HG03280 (cell line): ENCODE measurements at regions not wholly inside any gene's neighbourhood (a gene's known extent, or its start where the extent isn't known, plus 50 kb on each side); places are given as distances from the start of the nearest gene placed in this dataset.

ENCODE experiments used
- ATAC-seq: cut with Tn5 transposase; IDR thresholded peaks from one replicate; pipeline ENCODE4 v1.9.1; 2021; ENCODE audit warnings: mild to moderate bottlenecking, moderate library complexity; ENCODE audit not compliant: unreplicated experiment

- no peak for ATAC-seq
Observed at GRCh38 chr14:85236296-85236695, 293.6 kb upstream of the FLRT2 start.

DNA sequence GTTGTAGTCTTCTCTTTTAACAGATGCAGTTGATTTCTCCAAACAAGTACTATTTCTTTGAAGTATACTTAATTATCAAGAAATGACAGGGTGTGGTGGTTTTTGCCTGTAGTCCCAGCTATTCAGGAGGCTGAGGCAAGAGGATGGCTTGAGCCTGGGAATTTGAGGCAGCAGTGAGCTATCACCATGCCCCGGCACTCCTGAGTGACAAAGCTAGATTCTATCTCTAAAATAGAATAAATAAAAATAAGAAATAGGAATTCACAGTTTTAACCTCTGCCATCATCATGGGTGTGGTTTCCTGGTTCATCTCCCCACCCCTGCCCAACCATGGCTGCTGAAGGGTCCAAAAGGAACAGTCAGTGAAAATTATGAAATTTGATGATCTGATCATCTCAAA lies 290.2 kb upstream of the FLRT2 start:
- no peak for ATAC-seq

DNA sequence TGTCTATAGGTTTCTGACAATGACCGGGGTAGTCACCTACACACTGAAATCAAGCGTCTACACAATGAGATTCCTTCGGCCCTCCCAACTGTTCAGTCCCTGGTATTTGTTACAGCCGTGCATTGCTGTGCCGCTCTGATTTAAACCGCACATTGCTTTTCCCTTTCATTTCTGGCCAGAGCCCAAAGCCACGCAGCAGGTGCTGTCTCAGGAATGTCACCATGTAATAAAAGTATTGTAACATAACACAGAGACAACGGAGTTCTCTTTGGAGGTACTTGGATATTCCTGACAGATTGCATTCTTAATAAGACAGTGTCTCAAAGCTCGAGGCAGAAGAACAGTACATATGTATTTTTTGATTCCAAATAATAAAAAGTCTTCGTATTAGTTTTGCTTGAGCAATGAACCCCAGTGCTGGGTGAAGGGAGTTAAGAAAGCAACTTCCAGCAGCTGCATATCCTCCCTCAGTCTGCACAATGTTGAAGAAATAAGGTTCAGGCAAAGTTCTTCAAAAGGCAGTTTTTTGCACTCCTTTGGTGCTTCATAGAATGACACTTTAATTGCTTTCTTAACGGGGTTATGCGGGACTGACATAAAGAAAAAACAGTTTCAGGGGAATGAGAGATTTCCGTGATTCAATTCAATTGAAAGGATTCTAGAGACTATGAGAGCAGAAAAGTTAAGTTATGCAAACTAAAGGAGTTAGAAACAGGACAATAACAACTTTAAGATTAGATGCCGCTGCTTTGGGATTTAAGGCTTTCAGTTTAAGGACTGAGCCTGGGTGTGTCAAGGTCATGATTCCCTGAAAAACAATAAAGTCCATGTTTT lies 288.7 kb upstream of the FLRT2 start:
- no peak for ATAC-seq

GRCh38 chr14:85242666-85243065 lies 287.3 kb upstream of the FLRT2 start:
- ATAC-seq, result no peak

DNA sequence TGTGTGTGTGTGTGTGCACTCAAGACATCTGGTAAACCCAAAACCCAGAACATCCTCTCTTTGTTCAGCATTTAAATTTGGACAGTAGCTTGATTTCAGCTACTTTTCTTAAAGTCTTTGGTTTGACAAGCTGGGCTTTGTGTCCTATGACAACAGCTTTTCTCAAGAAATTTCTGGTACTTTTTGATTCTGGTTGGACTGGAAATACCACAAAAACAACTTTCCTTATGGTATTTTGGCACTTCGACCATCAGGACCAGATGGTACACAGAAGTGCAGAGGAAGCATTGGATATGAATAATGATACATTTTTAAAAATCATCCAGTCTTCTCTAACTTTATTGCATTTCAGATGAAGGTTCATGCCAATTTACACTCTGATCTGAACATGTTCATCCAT lies 286.6 kb upstream of the FLRT2 start:
- ATAC-seq, result no peak

DNA sequence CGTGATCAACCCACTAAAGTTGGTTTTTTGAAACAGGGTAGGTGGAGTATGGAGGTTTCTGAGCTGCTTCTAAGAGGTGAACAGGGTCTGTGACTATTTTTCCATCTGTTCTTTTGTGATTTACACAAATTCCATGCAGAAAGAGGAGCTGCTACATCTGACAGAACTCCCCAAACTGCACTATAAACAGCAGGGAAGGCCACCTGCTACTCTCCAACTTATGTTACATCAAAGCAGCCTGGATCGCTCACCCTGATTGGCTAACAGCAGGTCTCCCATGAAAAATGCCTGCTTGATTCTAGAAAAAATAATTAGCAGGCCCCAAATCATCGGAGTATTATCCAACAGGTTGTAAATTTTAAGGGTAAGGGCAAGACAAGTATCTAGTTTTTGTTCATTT lies 282.9 kb upstream of the FLRT2 start:
- ATAC-seq, result no peak

DNA sequence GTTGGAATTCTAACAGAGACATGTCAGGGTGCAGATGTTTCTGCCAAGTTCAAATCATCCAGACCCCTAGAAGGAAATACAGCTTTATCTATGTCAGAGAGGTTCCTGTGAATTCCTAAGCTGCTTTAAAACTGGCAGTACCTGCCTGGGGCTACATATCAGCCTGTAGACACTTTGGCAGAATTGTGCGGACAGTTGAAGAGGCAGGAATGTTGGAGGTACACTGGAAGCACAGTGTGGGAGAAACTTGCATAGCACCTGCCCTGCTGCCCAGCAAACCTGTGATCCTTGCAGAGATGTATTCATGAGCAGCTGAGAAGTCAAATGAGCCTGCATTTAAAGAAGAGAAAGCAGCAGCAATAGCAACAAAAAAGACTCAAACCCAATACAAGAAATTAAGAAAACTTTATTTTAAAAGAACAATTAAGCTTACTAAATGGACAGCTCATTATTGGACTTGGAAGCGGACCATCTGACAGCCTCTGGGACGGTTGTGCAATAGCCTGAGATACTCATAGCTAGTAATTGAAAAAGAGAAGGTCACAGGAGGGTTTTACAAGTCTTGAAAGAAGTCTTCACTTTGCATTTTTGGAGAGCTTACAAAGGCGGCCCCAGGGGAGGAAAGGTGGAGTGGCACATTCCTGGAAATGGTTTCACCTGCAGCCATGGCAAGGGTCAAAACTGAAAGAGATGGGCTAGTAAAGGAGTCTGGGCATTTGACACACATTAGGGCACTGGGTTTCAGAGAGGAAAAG lies 280.9 kb upstream of the FLRT2 start:
- no peak for ATAC-seq

GRCh38 chr14:85250414-85251189 lies 279.3 kb upstream of the FLRT2 start:
- ATAC-seq, result no peak

- ATAC-seq, result no peak
Observed at GRCh38 chr14:85252011-85252410, 277.9 kb upstream of the FLRT2 start.

DNA sequence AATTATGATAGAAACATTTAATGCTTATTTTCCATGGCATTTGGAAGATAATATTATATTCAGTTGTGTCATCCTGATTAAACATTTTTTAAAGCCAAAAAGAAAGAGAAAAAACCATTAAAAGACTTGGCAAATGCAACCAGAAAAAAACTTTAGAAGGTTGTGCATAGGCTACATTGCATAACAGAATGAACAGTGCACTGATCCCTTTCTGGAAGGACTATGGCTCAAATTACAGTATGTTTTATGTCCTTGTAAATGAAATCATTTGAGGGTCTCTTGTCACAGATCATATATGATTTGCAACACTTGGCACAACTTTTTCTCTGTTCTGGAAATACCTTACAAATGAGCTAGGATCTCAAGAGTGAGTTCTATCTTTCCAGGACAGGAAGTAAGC lies 275.2 kb upstream of the FLRT2 start:
- no peak for ATAC-seq

DNA sequence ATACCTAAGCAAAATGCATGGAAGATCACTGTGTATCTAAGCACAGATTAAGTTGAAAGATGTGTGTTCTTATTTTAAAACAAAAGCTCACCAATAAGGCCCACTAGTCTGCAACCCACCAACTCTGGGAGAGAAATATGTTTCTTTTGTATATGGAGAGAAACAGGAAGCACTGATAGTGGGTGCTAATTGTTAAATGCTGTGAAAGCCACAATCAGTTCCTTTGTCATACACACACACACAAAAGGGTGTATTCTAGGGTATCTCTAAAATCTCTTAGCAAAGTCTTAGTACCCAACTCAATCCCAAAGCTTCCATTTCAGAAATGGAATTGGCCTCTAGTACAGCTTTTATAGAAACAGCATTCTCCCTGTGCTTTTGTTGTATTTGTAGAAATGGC lies 272.7 kb upstream of the FLRT2 start:
- ATAC-seq, result no peak

DNA sequence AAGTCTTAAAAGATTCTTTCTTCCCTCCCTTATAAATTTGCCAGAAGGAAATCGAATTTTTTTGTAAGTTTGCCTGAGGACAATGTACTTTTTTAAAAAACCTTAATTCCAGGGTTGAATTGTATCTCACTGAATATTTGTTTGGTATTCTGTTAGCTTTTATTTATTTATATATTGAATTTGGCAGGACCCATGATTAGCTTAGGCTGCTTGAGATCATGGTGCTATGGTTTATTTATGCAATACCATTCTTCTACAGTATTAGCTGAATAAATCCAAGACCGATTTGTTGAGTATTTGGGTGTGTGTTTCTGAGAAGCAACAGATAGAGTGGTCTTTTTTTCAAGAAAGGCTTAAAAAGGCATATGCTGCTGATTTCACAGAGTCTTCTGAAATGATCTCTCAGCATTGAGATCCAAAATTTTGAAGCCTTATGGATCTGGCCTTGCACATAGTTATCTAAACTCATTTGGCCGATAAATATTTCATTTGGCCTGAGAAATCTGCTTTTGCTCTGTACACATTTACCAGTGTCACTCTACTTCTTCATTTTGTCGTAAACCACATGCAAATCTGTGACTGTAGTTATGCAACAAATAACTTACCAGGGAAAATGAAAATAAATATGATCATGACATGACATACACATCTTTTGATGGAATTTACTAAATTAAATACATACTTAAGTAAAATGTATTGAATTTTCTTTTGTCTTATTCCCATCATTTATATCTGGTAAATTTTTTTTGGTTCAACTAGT lies 265.8 kb upstream of the FLRT2 start:
- no peak for ATAC-seq

DNA sequence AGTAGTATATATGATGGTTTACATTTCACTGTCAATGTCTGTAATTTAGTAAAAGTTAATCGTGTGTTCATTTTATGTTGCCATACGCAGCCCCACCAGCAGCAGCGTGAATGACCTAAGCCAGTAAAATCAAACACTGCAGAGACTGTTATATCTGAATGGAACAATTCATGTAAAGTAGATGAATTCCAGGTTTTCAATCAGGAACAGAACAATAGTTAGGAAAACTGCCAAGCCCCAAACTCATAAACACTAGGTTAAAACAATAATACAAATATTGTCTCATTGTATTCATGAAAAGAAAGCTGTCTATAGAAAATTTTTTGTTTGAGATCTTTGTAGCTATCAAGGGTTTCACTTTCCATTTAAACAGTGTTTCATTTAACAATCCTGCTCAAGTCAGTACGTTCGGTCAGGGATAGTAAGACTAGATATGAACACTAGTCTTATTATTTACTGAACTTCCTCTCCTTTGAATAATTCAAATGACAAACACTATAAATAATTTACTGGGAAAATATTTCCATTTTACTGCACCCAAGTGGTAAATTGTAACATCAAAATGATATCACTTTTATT lies 256.8 kb upstream of the FLRT2 start:
- ATAC-seq, result no peak

GRCh38 chr14:85273952-85274351 lies 256.0 kb upstream of the FLRT2 start:
- no peak for ATAC-seq

DNA sequence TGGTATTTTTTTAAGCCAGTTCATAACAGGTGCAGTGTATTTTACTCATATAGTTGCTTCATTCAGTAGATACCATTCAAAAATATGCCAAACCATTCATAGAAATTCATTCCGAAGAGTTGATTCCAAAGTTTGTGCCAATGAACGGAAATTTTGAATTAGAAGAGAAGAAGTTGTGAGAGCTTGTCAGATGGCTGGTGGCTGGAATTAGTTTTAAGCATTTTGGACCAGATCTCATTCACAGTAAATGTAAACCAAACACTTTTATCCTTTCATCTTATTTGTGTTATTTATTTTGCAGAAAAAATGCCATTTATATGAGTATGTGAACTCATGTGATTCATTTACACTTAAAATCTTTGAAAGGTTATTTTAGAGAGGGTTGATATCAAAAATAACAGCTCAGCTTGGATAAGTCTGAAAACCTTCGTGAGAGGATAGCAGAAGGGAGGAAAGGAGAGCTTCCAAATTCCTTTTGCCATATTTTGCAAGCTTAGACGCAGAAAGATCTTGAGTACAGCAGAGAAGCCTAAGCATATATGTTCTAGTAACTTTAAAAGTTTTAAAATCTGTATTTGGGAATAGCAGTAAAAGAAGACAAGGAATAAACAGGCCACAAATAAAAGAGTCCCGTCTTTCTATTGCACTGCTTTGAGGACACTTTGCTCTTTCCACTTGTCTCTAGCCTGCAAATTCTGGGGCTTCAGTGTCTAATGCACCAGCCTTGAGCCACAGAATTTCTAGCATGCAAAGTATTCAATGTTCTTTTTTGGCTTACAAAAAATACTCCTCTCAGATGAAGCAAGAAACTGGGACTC lies 253.6 kb upstream of the FLRT2 start:
- ATAC-seq, result no peak

- ATAC-seq, result no peak
Observed at GRCh38 chr14:85276979-85277228, 253.0 kb upstream of the FLRT2 start.

- ATAC-seq, result no peak
Observed at GRCh38 chr14:85279407-85279806, 250.5 kb upstream of the FLRT2 start.

GRCh38 chr14:85280074-85280473 lies 249.9 kb upstream of the FLRT2 start:
- no peak for ATAC-seq

DNA sequence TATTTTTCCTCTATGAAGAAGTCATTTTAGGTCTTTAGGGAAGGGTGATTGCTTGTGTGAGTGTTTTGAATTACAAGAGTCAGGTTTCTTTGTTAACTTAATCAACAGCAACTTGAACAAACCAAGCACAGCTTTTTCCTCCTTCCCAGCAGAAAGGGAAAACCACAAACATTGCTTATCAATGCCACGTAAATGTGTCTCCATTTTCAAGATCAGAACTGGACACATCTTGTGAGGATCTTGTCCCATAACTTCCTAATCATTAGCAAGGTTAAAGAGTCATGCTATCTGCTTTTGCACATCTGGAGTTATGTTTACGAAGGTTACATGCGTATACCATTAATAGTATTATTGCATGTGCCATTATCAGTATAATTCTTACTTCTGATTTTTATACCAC lies 248.0 kb upstream of the FLRT2 start:
- no peak for ATAC-seq

DNA sequence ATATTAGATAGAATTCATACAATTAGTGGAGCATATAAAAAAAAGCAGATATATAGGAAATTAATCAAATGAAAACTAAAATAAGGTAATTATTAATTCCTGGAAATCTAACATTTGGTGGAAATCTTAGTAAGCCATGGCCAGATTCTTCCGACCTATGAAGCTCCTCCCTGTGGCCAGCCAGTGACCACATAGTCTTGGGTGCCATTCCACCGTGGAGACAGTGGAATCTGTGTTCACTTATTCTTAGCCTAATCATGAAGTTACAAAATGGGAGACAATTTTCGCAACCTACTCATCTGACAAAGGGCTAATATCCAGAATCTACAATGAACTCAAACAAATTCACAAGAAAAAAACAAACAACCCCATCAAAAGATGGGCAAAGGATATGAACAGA lies 241.9 kb upstream of the FLRT2 start:
- ATAC-seq, result no peak
